ENCODE measurements at regions not wholly inside any gene's neighbourhood (a gene's known extent, or its start where the extent isn't known, plus 50 kb on each side); places are given as distances from the start of the nearest gene placed in this dataset.
"Not testable (repeated sequence)": the region's sequence is repeated elsewhere in the genome, so short reads cannot be mapped to it uniquely, and the experiment has no call there.

DNA sequence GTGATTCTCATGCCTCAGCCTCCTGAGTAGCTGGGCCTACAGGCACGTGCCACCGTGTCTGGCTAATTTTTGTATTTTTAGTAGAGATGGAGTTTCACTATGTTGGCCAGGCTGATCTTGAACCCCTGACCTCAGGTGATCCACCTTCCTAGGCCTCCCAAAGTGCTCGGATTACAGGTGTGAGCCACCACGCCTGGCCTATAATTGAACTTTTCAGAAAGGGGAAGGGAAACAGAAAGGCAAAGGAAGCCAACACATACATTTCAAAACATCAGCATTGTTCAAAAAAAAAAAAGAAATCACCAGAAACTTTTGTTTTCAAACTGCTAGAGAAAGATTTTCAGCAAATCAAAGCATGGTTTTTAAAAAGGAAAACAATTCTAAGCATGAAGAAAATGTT, 54.8 kb upstream of the KCNH1 start:
- TF ChIP-seq EZH2phosphoT487 (IDR thresholded peaks at IDR 0.05; ENCODE audit: borderline replicate concordance, low read length); EZH2 (IDR thresholded peaks at IDR 0.05; ENCODE audit: low read length, unreplicated experiment); CTCF (conservative IDR thresholded peaks at IDR 0.05; ENCODE audit: low read depth, low read length): not testable (repeated sequence)
